ENCODE measurements at regions not wholly inside any gene's neighbourhood (a gene's known extent, or its start where the extent isn't known, plus 50 kb on each side); places are given as distances from the start of the nearest gene placed in this dataset.

GRCh38 chr2:180523621-180524340, 456.6 kb upstream of the UBE2E3 start:
- DNase-seq = no peak
- Histone ChIP-seq H3K4me1 (no peaks in the 10 kb centered on the region), H3K4me3 (no peak overlapping the region), H3K9me3 (no peaks in the 10 kb centered on the region), H3K36me3 (no peaks in the 10 kb centered on the region), H3K27me3 (no peaks in the 10 kb centered on the region), H3K27ac (no peak overlapping the region)
- peak in 1 of 4 donors; percentile 36 for ATAC-seq
- no peak for FAIRE-seq
- WGBS, 2 donors = 45 to 57% methylated on average over 6 of the region's 6 CpGs
- TF ChIP-seq, protein P1, sequence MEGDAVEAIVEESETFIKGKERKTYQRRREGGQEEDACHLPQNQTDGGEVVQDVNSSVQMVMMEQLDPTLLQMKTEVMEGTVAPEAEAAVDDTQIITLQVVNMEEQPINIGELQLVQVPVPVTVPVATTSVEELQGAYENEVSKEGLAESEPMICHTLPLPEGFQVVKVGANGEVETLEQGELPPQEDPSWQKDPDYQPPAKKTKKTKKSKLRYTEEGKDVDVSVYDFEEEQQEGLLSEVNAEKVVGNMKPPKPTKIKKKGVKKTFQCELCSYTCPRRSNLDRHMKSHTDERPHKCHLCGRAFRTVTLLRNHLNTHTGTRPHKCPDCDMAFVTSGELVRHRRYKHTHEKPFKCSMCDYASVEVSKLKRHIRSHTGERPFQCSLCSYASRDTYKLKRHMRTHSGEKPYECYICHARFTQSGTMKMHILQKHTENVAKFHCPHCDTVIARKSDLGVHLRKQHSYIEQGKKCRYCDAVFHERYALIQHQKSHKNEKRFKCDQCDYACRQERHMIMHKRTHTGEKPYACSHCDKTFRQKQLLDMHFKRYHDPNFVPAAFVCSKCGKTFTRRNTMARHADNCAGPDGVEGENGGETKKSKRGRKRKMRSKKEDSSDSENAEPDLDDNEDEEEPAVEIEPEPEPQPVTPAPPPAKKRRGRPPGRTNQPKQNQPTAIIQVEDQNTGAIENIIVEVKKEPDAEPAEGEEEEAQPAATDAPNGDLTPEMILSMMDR (IDR thresholded peaks at IDR 0.05) = no peak
- intact Hi-C loops (cut with DNase I) = no loop called here

- WGBS, 2 donors = 18 to 19% methylated on average over 4 of the region's 4 CpGs
- no peaks in the 10 kb centered on the region for H3K9me3 ChIP-seq
- FAIRE-seq (no peak), DNase-seq (no peak), ATAC-seq (peak in 2 of 4 donors; percentile 47 to 58)
- no peaks in the 10 kb centered on the region for H3K36me3 ChIP-seq
- H3K4me3 ChIP-seq = no peak overlapping the region
- intact Hi-C loops (cut with DNase I) = no loop called here
- no peak overlapping the region for H3K27ac ChIP-seq
- no peaks in the 10 kb centered on the region for H3K27me3 ChIP-seq
- TF ChIP-seq, protein P1 (IDR thresholded peaks at IDR 0.05) = no peak
- H3K4me1 ChIP-seq = no peaks in the 10 kb centered on the region
These were observed 459.4 kb upstream of the UBE2E3 start for GRCh38 chr2:180520921-180521581.

DNA sequence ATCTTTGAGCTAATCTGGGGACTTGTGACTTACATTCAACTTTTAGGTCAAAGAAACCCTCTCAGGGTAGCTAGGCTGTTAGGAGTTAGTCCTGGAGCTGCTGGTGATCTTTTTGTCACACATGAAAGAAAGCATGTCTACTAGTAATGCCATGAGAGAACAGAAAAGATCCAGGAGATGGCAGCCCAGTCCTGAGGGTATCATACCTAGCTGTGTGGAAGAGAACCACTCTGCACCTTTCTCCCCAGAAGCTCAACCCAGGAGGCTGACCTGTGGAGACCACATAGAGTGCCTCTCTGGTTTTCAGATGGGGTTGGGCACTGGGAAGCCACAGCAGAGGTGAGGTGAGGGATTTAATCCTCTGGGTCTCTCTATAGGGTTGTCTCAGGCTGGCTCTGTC, 460.2 kb upstream of the UBE2E3 start:
- DNase-seq (no peak), ATAC-seq (peak in 3 of 4 donors; percentile 17 to 59 (median 51)), FAIRE-seq (no peak)
- no peak overlapping the region for H3K27ac ChIP-seq
- H3K27me3 ChIP-seq = no peaks in the 10 kb centered on the region
- TF ChIP-seq, protein P1 (IDR thresholded peaks at IDR 0.05) = no peak
- intact Hi-C loops (cut with DNase I) = no loop called here
- H3K4me3 ChIP-seq = no peak overlapping the region
- no peaks in the 10 kb centered on the region for H3K9me3 ChIP-seq
- no peaks in the 10 kb centered on the region for H3K36me3 ChIP-seq
- H3K4me1 ChIP-seq = no peaks in the 10 kb centered on the region

DNA sequence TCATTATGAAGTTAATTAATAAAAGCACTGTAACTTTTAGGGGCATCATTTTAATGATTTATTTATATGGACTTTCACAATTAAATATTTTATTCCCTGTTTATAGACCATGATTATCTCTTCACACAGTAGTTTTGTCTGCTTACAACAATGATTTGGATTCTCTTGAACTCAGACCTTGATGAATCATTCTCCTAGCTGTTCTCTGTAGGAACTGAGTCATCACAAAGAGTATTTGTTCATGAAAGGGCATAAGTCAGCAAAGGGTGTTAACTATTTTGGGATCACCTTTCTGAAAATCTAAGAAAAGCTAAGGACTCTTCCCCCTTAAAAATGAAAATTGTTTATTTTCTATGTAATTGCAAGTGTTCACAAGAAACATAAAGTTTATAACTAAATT, 461.1 kb upstream of the UBE2E3 start:
- ATAC-seq (no peak), FAIRE-seq (no peak), DNase-seq (no peak)
- TF ChIP-seq, protein P1 (IDR thresholded peaks at IDR 0.05) = no peak
- no peaks in the 10 kb centered on the region for H3K9me3 ChIP-seq
- H3K4me1 ChIP-seq = no peaks in the 10 kb centered on the region
- no peaks in the 10 kb centered on the region for H3K27me3 ChIP-seq
- H3K4me3 ChIP-seq = no peak overlapping the region
- intact Hi-C loops (cut with DNase I) = no loop called here
- no peaks in the 10 kb centered on the region for H3K36me3 ChIP-seq
- no peak overlapping the region for H3K27ac ChIP-seq

GRCh38 chr2:180516232-180516631, 464.2 kb upstream of the UBE2E3 start:
- no peaks in the 10 kb centered on the region for H3K27me3 ChIP-seq
- WGBS, 2 donors = 50 to 54% methylated on average over 2 of the region's 2 CpGs
- H3K36me3 ChIP-seq = no peaks in the 10 kb centered on the region
- H3K27ac ChIP-seq = no peak overlapping the region
- FAIRE-seq = no peak
- TF ChIP-seq, protein P1 (IDR thresholded peaks at IDR 0.05) = no peak
- intact Hi-C loops (cut with DNase I) = no loop called here
- H3K4me3 ChIP-seq = no peak overlapping the region
- no peak for ATAC-seq
- no peak for DNase-seq
- H3K4me1 ChIP-seq = no peaks in the 10 kb centered on the region
- no peaks in the 10 kb centered on the region for H3K9me3 ChIP-seq
